Naive B cell (primary cell): ENCODE measurements at regions not wholly inside any gene's neighbourhood (a gene's known extent, or its start where the extent isn't known, plus 50 kb on each side); places are given as distances from the start of the nearest gene placed in this dataset.
"Not testable (repeated sequence)": the region's sequence is repeated elsewhere in the genome, so short reads cannot be mapped to it uniquely, and the experiment has no call there.

Experiments
- ATAC-seq, 2 donors: fragments of 150-1000 bp; cut with Tn5 transposase; 2 replicates each; pipeline ENCODE4 v1.10.0; 2021; ENCODE audit warnings: low read depth in 2 of 2, mild to moderate bottlenecking in 2 of 2, moderate library complexity in 2 of 2
- DNase-seq: peaks from one replicate; pipeline ENCODE4 v3.0.0; 2022
- H3K27ac Mint-ChIP-seq, 6 donors: one replicate each; pipeline ENCODE4 v1.8.0; 2020 to 2022; ENCODE audit warnings: mild to moderate bottlenecking in 6 of 6, mixed read lengths in 6 of 6, moderate library complexity in 5 of 6, inconsistent platforms in 2 of 6
- H3K27me3 Mint-ChIP-seq, 3 donors: one replicate each; pipeline ENCODE4 v1.8.0; 2021 to 2022; ENCODE audit warnings: mixed read lengths in 3 of 3, mild to moderate bottlenecking in 1 of 3
- H3K36me3 Mint-ChIP-seq, 2 donors: one replicate each; pipeline ENCODE4 v1.8.0; 2020 to 2022; ENCODE audit warnings: mixed read lengths in 2 of 2, inconsistent platforms in 1 of 2, mild to moderate bottlenecking in 1 of 2
- H3K4me1 Mint-ChIP-seq, 3 donors: one replicate each; pipeline ENCODE4 v1.8.0; 2020 to 2022; ENCODE audit warnings: mixed read lengths in 3 of 3, inconsistent platforms in 1 of 3, mild to moderate bottlenecking in 1 of 3, moderate library complexity in 1 of 3
- H3K4me3 Mint-ChIP-seq, 8 donors: one replicate each; pipeline ENCODE4 v1.8.0; 2020 to 2022; ENCODE audit warnings: mild to moderate bottlenecking in 8 of 8, mixed read lengths in 8 of 8, moderate library complexity in 8 of 8, inconsistent platforms in 2 of 8
- H3K9me3 Mint-ChIP-seq, 7 donors: one replicate each; pipeline ENCODE4 v1.8.0; 2020 to 2022; ENCODE audit warnings: mixed read lengths in 7 of 7, mild to moderate bottlenecking in 5 of 7, inconsistent platforms in 2 of 7, moderate library complexity in 1 of 7

DNA sequence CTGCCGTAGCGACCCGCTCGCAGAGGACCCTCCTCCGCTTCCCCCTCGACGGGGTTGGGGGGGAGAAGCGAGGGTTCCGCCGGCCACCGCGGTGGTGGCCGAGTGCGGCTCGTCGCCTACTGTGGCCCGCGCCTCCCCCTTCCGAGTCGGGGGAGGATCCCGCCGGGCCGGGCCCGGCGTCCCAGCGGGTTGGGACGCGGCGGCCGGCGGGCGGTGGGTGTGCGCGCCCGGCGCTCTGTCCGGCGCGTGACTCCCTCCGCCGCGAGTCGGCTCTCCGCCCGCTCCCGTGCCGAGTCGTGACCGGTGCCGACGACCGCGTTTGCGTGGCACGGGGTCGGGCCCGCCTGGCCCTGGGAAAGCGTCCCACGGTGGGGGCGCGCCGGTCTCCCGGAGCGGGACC, 2269.7 kb upstream of the TPTE start:
- not testable (repeated sequence) for H3K27me3 Mint-ChIP-seq, H3K9me3 Mint-ChIP-seq, H3K27ac Mint-ChIP-seq, H3K36me3 Mint-ChIP-seq, ATAC-seq, DNase-seq, H3K4me3 Mint-ChIP-seq, H3K4me1 Mint-ChIP-seq

DNA sequence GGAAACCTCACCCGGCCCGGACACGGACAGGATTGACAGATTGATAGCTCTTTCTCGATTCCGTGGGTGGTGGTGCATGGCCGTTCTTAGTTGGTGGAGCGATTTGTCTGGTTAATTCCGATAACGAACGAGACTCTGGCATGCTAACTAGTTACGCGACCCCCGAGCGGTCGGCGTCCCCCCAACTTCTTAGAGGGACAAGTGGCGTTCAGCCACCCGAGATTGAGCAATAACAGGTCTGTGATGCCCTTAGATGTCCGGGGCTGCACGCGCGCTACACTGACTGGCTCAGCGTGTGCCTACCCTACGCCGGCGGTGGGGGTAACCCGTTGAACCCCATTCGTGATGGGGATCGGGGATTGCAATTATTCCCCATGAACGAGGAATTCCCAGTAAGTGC, 2266.3 kb upstream of the TPTE start:
- not testable (repeated sequence) for H3K27me3 Mint-ChIP-seq, H3K4me1 Mint-ChIP-seq, H3K4me3 Mint-ChIP-seq, ATAC-seq, H3K9me3 Mint-ChIP-seq, H3K36me3 Mint-ChIP-seq, H3K27ac Mint-ChIP-seq
- DNase-seq, result peak; percentile 7

DNA sequence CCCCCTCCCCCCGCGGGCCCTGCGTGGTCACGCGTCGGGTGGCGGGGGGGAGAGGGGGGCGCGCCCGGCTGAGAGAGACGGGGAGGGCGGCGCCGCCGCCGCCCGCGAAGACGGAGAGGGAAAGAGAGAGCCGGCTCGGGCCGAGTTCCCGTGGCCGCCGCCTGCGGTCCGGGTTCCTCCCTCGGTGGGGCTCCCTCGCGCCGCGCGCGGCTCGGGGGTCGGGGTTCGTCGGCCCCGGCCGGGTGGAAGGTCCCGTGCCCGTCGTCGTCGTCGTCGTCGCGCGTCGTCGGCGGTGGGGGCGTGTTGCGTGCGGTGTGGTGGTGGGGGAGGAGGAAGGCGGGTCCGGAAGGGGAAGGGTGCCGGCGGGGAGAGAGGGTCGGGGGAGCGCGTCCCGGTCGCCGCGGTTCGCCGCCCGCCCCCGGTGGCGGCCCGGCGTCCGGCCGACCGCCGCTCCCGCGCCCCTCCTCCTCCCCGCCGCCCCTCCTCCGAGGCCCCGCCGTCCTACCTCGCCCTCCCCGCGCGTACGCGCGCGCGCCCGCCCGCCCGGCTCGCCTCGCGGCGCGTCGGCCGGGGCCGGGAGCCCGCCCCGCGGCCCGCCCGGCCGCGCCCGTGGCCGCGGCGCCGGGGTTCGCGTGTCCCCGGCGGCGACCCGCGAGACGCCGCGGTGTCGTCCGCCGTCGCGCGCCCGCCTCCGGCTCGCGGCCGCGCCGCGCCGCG, 2264.1 kb upstream of the TPTE start:
- not testable (repeated sequence) for H3K4me3 Mint-ChIP-seq, ATAC-seq, H3K27ac Mint-ChIP-seq, H3K4me1 Mint-ChIP-seq, H3K9me3 Mint-ChIP-seq, H3K27me3 Mint-ChIP-seq, H3K36me3 Mint-ChIP-seq
- DNase-seq, result peak; percentile 14

DNA sequence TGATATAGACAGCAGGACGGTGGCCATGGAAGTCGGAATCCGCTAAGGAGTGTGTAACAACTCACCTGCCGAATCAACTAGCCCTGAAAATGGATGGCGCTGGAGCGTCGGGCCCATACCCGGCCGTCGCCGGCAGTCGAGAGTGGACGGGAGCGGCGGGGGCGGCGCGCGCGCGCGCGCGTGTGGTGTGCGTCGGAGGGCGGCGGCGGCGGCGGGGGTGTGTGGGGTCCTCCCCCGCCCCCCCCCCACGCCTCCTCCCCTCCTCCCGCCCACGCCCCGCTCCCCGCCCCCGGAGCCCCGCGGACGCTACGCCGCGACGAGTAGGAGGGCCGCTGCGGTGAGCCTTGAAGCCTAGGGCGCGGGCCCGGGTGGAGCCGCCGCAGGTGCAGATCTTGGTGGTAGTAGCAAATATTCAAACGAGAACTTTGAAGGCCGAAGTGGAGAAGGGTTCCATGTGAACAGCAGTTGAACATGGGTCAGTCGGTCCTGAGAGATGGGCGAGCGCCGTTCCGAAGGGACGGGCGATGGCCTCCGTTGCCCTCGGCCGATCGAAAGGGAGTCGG, 2261.2 kb upstream of the TPTE start:
- H3K4me3 Mint-ChIP-seq, ATAC-seq, DNase-seq, H3K36me3 Mint-ChIP-seq, H3K4me1 Mint-ChIP-seq, H3K27me3 Mint-ChIP-seq, H3K9me3 Mint-ChIP-seq, H3K27ac Mint-ChIP-seq: not testable (repeated sequence)
